Liver (tissue), 3 donors: ENCODE measurements at regions not wholly inside any gene's neighbourhood (a gene's known extent, or its start where the extent isn't known, plus 50 kb on each side); places are given as distances from the start of the nearest gene placed in this dataset.

Experiments
- CTCF ChIP-seq: fragments of 150-350 bp; IDR thresholded peaks from 2 replicates; pipeline ENCODE4 v1.5.1; 2017; ENCODE audit warnings: improper control_type of control experiment, low read depth, low read length; ENCODE audit not compliant: missing input control
- EGR1 ChIP-seq, 2 donors: IDR thresholded peaks; 2 replicates each; pipeline ENCODE4 v1.6.1; 2016 to 2018; ENCODE audit warnings: antibody characterized with exemption in 2 of 2, low read depth in 2 of 2
- GABPA ChIP-seq, 2 donors: IDR thresholded peaks in 1 of 2; conservative IDR thresholded peaks in 1 of 2; 2 replicates each; pipeline ENCODE4 v1.6.1; 2016; ENCODE audit warnings: antibody characterized with exemption in 2 of 2, mild to moderate bottlenecking in 1 of 2, moderate library complexity in 1 of 2
- RAD21 ChIP-seq, 2 donors: IDR thresholded peaks; 2 replicates each; pipeline ENCODE4 v1.6.1; 2016; ENCODE audit warnings: antibody characterized with exemption in 2 of 2, mild to moderate bottlenecking in 2 of 2
- YY1 ChIP-seq: IDR thresholded peaks from 2 replicates; pipeline ENCODE4 v1.6.1; 2016; ENCODE audit warnings: antibody characterized with exemption, mild to moderate bottlenecking
- donor health status: healthy.
- donor health status: healthy.

- TF ChIP-seq CTCF: no peak
- TF ChIP-seq RAD21 (IDR thresholded peaks at IDR 0.05): no peak
- no peak for TF ChIP-seq YY1
- TF ChIP-seq GABPA (IDR thresholded peaks at IDR 0.05 in 1 of 2, conservative IDR thresholded peaks at IDR 0.05 in 1 of 2): no peak
- TF ChIP-seq EGR1 (IDR thresholded peaks at IDR 0.05; ENCODE audit: low read depth in 2 of 2): no peak
Measured at GRCh38 chr10:36393801-36394200, 731.6 kb upstream of the ANKRD30A start.
